HCT116 (cell line): ENCODE measurements at regions not wholly inside any gene's neighbourhood (a gene's known extent, or its start where the extent isn't known, plus 50 kb on each side); places are given as distances from the start of the nearest gene placed in this dataset.

Experiments
- ATAC-seq: fragments of 200-7000 bp; cut with Tn5 transposase; 2 replicates; pipeline ENCODE4 v1.9.1; 2020; ENCODE audit warnings: mild to moderate bottlenecking, moderate library complexity
- BruUV-seq: library from RNA; stranded (reverse); fragments of 400-500 nt; replicated peaks from 2 replicates; lab custom pipeline; 2021; lab: Mats Ljungman, UMichigan
- CTCF ChIA-PET: fragments of 300-600 bp; sonication (Branson Sonifier 250); formaldehyde crosslinking; loops from one replicate; lab custom pipeline; 2021; ENCODE audit warnings: antibody characterized with exemption; lab: Charles Lee
- POLR2A ChIA-PET: fragments of 300-600, 350-600 bp; sonication (Branson Sonifier 250); formaldehyde crosslinking; loops from one replicate; lab custom pipeline; 2021; ENCODE audit warnings: antibody characterized with exemption; lab: Charles Lee
- RAD21 ChIA-PET, 2 experiments: fragments of 300-600 bp; sonication (Branson Sonifier 250); formaldehyde crosslinking; loops; one replicate each; lab custom pipeline; 2023; ENCODE audit warnings: low total read pairs in 2 of 2; ENCODE audit not compliant: uncharacterized antibody in 2 of 2, unreplicated experiment in 2 of 2, low non-redundant PET in 1 of 2; lab: Charles Lee
- DNase-seq: peaks from one replicate; pipeline ENCODE4 v3.0.0-alpha.2; 2010; ENCODE audit warnings: low read depth, low spot score
- H2AFZ ChIP-seq: fragments of 200-600 bp; shearing (Covaris generic), sonication (generic); 2 replicates; pipeline ENCODE4 v1.6.1; 2017; ENCODE audit warnings: low read depth, mixed run types, mixed read lengths, antibody characterized with exemption, low read length; ENCODE audit not compliant: poor library complexity, severe bottlenecking
- H3K27ac ChIP-seq: 2 replicates; pipeline ENCODE4 v1.5.1; 2012; ENCODE audit warnings: low read depth, low read length
- H3K27me3 ChIP-seq: fragments of 200-600 bp; sonication (generic); 2 replicates; pipeline ENCODE4 v1.6.1; 2016; ENCODE audit warnings: mixed run types, low read length, mixed read lengths; ENCODE audit not compliant: insufficient read depth
- H3K36me3 ChIP-seq, 2 experiments: fragments of 200-500 bp in 1 of 2; fragments of 200-600 bp in 1 of 2; sonication (Bioruptor generic) in 1 of 2; sonication (generic) in 1 of 2; 2 replicates each; pipeline versions ENCODE4 v1.5.1 to v1.6.1; 2014 to 2016; ENCODE audit warnings: low read length in 2 of 2, inconsistent platforms in 1 of 2, mixed read lengths in 1 of 2, mixed run types in 1 of 2; ENCODE audit not compliant: insufficient read depth in 2 of 2, control insufficient read depth in 1 of 2
- H3K4me1 ChIP-seq, 2 experiments: fragments of 200-600 bp in 1 of 2; sonication (generic) in 1 of 2; 2 replicates each; pipeline versions ENCODE4 v1.5.1 to v1.6.1; 2012 to 2017; ENCODE audit warnings: low read length in 2 of 2, inconsistent platforms in 1 of 2, mild to moderate bottlenecking in 1 of 2, mixed read lengths in 1 of 2, mixed run types in 1 of 2, moderate library complexity in 1 of 2; ENCODE audit not compliant: insufficient read depth in 2 of 2, control insufficient read depth in 1 of 2
- H3K4me2 ChIP-seq: fragments of 200-600 bp; sonication (generic); 2 replicates; pipeline ENCODE4 v1.6.1; 2017; ENCODE audit warnings: mixed run types, low read length, mixed read lengths
- H3K4me3 ChIP-seq, 2 experiments: fragments of 200-600 bp in 1 of 2; sonication (generic) in 1 of 2; replicated peaks in 1 of 2; 2 replicates each; pipeline ENCODE4 v1.5.1; 2011 to 2016; ENCODE audit warnings: low read length in 2 of 2, control low read depth in 1 of 2, low read depth in 1 of 2, mild to moderate bottlenecking in 1 of 2, mixed read lengths in 1 of 2, mixed run types in 1 of 2
- H3K79me2 ChIP-seq: fragments of 200-600 bp; sonication (generic); 2 replicates; pipeline ENCODE4 v1.6.1; 2017; ENCODE audit warnings: mild to moderate bottlenecking, mixed run types, low read length, moderate library complexity, mixed read lengths; ENCODE audit not compliant: insufficient read depth
- H3K9ac ChIP-seq: fragments of 200-600 bp; sonication (generic); 2 replicates; pipeline ENCODE4 v1.6.1; 2016; ENCODE audit warnings: low read length, mixed read lengths
- H3K9me2 ChIP-seq: fragments of 200-600 bp; sonication (generic), shearing (Covaris generic); 2 replicates; pipeline ENCODE4 v1.6.1; 2017; ENCODE audit warnings: mixed run types, mild to moderate bottlenecking, moderate library complexity; ENCODE audit not compliant: insufficient read depth
- H3K9me3 ChIP-seq, 2 experiments: fragments of 200-500 bp in 1 of 2; fragments of 200-600 bp in 1 of 2; sonication (Bioruptor generic) in 1 of 2; sonication (generic) in 1 of 2; 2 replicates each; pipeline ENCODE4 v1.6.1; 2014 to 2017; ENCODE audit warnings: low read length in 2 of 2, mixed read lengths in 2 of 2, inconsistent platforms in 1 of 2, low read depth in 1 of 2, mild to moderate bottlenecking in 1 of 2, mixed run types in 1 of 2, moderate library complexity in 1 of 2; ENCODE audit not compliant: control insufficient read depth in 1 of 2, insufficient read depth in 1 of 2
- H4K20me1 ChIP-seq: fragments of 200-600 bp; sonication (generic), shearing (Covaris generic); 2 replicates; pipeline ENCODE4 v1.6.1; 2017; ENCODE audit warnings: mixed run types, mild to moderate bottlenecking, moderate library complexity; ENCODE audit not compliant: insufficient read depth
- ELF1 ChIP-seq: IDR thresholded peaks from 2 replicates; pipeline ENCODE4 v1.6.1; 2012; ENCODE audit warnings: low read depth, borderline replicate concordance
- EZH2phosphoT487 ChIP-seq: fragments of 200-600 bp; IDR thresholded peaks from 2 replicates; pipeline ENCODE4 v1.6.1; 2018; ENCODE audit warnings: antibody characterized with exemption, borderline replicate concordance
- JUND ChIP-seq: IDR thresholded peaks from 2 replicates; pipeline ENCODE4 v1.6.1; 2012
- TCF7L2 ChIP-seq: IDR thresholded peaks from 2 replicates; pipeline ENCODE4 v1.7.0; 2011; ENCODE audit warnings: borderline replicate concordance, inconsistent platforms; ENCODE audit not compliant: insufficient read depth, insufficient read length; ENCODE audit errors: extremely low read depth
- YY1 ChIP-seq: IDR thresholded peaks from 2 replicates; pipeline ENCODE4 v1.6.1; 2011; ENCODE audit warnings: low read length, low read depth, moderate library complexity, mild to moderate bottlenecking; ENCODE audit not compliant: insufficient replicate concordance; ENCODE audit errors: extremely low read depth
- ZFX ChIP-seq: fragments of 450-650 bp; IDR thresholded peaks from 2 replicates; pipeline ENCODE4 v1.6.1; 2017
- intact Hi-C: fragments of 100-400 bp; cut with micrococcal nuclease; formaldehyde crosslinking; loops from 2 replicates; pipeline ENCODE4 v1.10.0; 2022
- TF ChIP-seq, protein P1 (sequence below): IDR thresholded peaks from 2 replicates; pipeline ENCODE4 v1.6.1; 2012; ENCODE audit warnings: low read depth
- TF ChIP-seq, protein P2 (sequence below): IDR thresholded peaks from 2 replicates; pipeline ENCODE4 v1.6.1; 2011; ENCODE audit warnings: mild to moderate bottlenecking, low read length, moderate library complexity; ENCODE audit not compliant: insufficient replicate concordance; ENCODE audit errors: extremely low read depth

DNA sequence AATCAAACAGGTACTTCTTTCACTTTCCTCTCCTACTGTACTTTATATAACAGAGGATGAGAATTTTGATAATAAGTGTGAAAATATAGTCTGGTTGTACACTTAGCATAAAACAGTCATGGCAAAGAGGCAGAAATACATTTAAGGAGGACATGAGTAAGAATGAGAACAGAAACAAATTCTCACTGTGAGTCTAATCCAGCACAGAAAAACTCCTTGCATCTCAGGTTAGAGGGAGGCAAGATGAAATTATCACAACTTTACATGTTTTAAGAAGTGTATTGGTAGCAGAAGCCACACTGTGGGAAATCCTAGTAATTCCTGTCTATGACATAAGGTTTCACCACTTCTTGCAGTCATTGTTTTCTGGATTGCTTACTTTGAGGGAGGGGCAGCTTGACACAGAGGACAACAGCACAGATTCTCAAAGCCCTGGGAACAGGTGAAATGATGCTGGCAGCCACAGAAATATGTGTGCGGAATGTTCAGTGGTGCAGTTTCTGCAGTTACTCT, 733.6 kb upstream of the GBE1 start:
- no peaks in the 10 kb centered on the region for H3K27me3 ChIP-seq
- TF ChIP-seq, protein P1, sequence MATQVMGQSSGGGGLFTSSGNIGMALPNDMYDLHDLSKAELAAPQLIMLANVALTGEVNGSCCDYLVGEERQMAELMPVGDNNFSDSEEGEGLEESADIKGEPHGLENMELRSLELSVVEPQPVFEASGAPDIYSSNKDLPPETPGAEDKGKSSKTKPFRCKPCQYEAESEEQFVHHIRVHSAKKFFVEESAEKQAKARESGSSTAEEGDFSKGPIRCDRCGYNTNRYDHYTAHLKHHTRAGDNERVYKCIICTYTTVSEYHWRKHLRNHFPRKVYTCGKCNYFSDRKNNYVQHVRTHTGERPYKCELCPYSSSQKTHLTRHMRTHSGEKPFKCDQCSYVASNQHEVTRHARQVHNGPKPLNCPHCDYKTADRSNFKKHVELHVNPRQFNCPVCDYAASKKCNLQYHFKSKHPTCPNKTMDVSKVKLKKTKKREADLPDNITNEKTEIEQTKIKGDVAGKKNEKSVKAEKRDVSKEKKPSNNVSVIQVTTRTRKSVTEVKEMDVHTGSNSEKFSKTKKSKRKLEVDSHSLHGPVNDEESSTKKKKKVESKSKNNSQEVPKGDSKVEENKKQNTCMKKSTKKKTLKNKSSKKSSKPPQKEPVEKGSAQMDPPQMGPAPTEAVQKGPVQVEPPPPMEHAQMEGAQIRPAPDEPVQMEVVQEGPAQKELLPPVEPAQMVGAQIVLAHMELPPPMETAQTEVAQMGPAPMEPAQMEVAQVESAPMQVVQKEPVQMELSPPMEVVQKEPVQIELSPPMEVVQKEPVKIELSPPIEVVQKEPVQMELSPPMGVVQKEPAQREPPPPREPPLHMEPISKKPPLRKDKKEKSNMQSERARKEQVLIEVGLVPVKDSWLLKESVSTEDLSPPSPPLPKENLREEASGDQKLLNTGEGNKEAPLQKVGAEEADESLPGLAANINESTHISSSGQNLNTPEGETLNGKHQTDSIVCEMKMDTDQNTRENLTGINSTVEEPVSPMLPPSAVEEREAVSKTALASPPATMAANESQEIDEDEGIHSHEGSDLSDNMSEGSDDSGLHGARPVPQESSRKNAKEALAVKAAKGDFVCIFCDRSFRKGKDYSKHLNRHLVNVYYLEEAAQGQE, result no peak
- no peak for TF ChIP-seq ZFX
- TF ChIP-seq, protein P2, sequence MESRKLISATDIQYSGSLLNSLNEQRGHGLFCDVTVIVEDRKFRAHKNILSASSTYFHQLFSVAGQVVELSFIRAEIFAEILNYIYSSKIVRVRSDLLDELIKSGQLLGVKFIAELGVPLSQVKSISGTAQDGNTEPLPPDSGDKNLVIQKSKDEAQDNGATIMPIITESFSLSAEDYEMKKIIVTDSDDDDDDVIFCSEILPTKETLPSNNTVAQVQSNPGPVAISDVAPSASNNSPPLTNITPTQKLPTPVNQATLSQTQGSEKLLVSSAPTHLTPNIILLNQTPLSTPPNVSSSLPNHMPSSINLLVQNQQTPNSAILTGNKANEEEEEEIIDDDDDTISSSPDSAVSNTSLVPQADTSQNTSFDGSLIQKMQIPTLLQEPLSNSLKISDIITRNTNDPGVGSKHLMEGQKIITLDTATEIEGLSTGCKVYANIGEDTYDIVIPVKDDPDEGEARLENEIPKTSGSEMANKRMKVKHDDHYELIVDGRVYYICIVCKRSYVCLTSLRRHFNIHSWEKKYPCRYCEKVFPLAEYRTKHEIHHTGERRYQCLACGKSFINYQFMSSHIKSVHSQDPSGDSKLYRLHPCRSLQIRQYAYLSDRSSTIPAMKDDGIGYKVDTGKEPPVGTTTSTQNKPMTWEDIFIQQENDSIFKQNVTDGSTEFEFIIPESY, result no peak
- no peak for TF ChIP-seq JUND
- TF ChIP-seq YY1, result no peak
- TF ChIP-seq ELF1, result no peak
- no peak for TF ChIP-seq TCF7L2
- no peak for TF ChIP-seq EZH2phosphoT487
- TF ChIP-seq, all 23 proteins: peak for 0
- Histone ChIP-seq H3K9ac (no peak overlapping the region), H3K27ac (no peak overlapping the region), H3K4me3 (no peak overlapping the region), H3K4me2 (no peak overlapping the region), H4K20me1 (no peaks in the 10 kb centered on the region), H3K9me3 (no peaks in the 10 kb centered on the region), H3K36me3 (no peaks in the 10 kb centered on the region), H3K79me2 (no peaks in the 10 kb centered on the region), H3K9me2 (no peaks in the 10 kb centered on the region), H2AFZ (no peak overlapping the region), H3K4me1 (no peaks in the 10 kb centered on the region)
- RAD21 ChIA-PET, result no interaction called here
- intact Hi-C loops, result no loop called here
- CTCF ChIA-PET, result no interaction called here
- POLR2A ChIA-PET, result no interaction called here
- ATAC-seq, result no peak
- no peak for DNase-seq
- BruUV-seq, result no TSS peak
